Skeletal muscle satellite cell (primary cell): ENCODE measurements at regions not wholly inside any gene's neighbourhood (a gene's known extent, or its start where the extent isn't known, plus 50 kb on each side); places are given as distances from the start of the nearest gene placed in this dataset.

Experiments used
- H3K27me3 ChIP-seq: 2 replicates; pipeline ENCODE4 v1.7.0; 2013; ENCODE audit warnings: low read length; ENCODE audit not compliant: control insufficient read depth, insufficient read depth
- H3K36me3 ChIP-seq: 2 replicates; pipeline ENCODE4 v1.7.0; 2013; ENCODE audit warnings: mild to moderate bottlenecking, control low read depth, low read length; ENCODE audit not compliant: insufficient read depth
- H3K4me1 ChIP-seq: 2 replicates; pipeline ENCODE4 v1.7.0; 2013; ENCODE audit warnings: low read length; ENCODE audit not compliant: control insufficient read depth, insufficient read depth
- H3K4me2 ChIP-seq: 2 replicates; pipeline ENCODE4 v1.7.0; 2013; ENCODE audit warnings: mild to moderate bottlenecking, low read length
- H3K4me3 ChIP-seq: 2 replicates; pipeline ENCODE4 v1.7.0; 2013; ENCODE audit warnings: low read length
- H3K9ac ChIP-seq: 2 replicates; pipeline ENCODE4 v1.7.0; 2013; ENCODE audit warnings: mild to moderate bottlenecking, low read depth, low read length, moderate library complexity
- H3K9me3 ChIP-seq: replicated peaks from 2 replicates; pipeline ENCODE4 v1.7.0; 2013; ENCODE audit warnings: mild to moderate bottlenecking, control low read depth, low read length

- no peak overlapping the region for H3K4me2 ChIP-seq
- H3K36me3 ChIP-seq = no peaks in the 10 kb centered on the region
- H3K4me1 ChIP-seq = peaks cover 32% of the 10 kb centered on the region
- H3K9ac ChIP-seq = no peak overlapping the region
- no peak overlapping the region for H3K4me3 ChIP-seq
- H3K27me3 ChIP-seq = no peaks in the 10 kb centered on the region
- H3K9me3 ChIP-seq = no peaks in the 10 kb centered on the region
Measured at GRCh38 chr3:27661797-27662196, 60.3 kb downstream of the EOMES start.

- no peaks in the 10 kb centered on the region for H3K9me3 ChIP-seq
- H3K27me3 ChIP-seq = no peaks in the 10 kb centered on the region
- no peaks in the 10 kb centered on the region for H3K36me3 ChIP-seq
- H3K9ac ChIP-seq = no peak overlapping the region
- no peak overlapping the region for H3K4me3 ChIP-seq
- no peak overlapping the region for H3K4me2 ChIP-seq
- peaks cover 25% of the 10 kb centered on the region for H3K4me1 ChIP-seq
Measured at GRCh38 chr3:27659279-27660021, 62.7 kb downstream of the EOMES start.

GRCh38 chr3:27658741-27659140 lies 63.4 kb downstream of the EOMES start:
- Histone ChIP-seq H3K27me3 (no peaks in the 10 kb centered on the region), H3K4me3 (no peak overlapping the region), H3K4me2 (no peak overlapping the region), H3K36me3 (no peaks in the 10 kb centered on the region), H3K9ac (no peak overlapping the region), H3K9me3 (no peaks in the 10 kb centered on the region), H3K4me1 (peaks cover 25% of the 10 kb centered on the region)

DNA sequence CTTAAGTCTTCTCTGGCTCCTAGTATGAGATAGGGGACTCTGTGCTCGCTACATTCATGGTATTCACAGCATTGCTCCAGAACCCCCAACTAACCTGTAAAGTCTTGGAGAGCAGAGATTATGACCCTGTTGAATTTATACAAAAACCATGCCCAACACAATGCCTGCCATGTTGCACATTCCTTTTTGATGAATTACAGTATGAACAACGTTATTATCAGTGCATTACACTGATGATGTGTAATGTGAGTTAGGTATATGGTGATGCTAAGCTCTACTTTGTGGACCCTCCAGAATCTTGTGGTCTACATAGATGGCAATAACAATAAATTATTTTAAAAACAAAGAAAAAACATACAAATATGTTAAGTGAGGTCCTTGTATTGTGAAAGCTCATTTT lies 64.3 kb downstream of the EOMES start:
- Histone ChIP-seq H3K4me2 (no peak overlapping the region), H3K27me3 (no peaks in the 10 kb centered on the region), H3K9ac (no peak overlapping the region), H3K4me3 (no peak overlapping the region), H3K9me3 (no peaks in the 10 kb centered on the region), H3K4me1 (peaks cover 25% of the 10 kb centered on the region), H3K36me3 (no peaks in the 10 kb centered on the region)

GRCh38 chr3:27657404-27657803 lies 64.7 kb downstream of the EOMES start:
- no peak overlapping the region for H3K4me2 ChIP-seq
- no peak overlapping the region for H3K9ac ChIP-seq
- no peaks in the 10 kb centered on the region for H3K27me3 ChIP-seq
- peaks cover 25% of the 10 kb centered on the region for H3K4me1 ChIP-seq
- H3K36me3 ChIP-seq = no peaks in the 10 kb centered on the region
- H3K9me3 ChIP-seq = no peaks in the 10 kb centered on the region
- no peak overlapping the region for H3K4me3 ChIP-seq

GRCh38 chr3:27656790-27657189 lies 65.3 kb downstream of the EOMES start:
- Histone ChIP-seq H3K4me2 (no peak overlapping the region), H3K9ac (no peak overlapping the region), H3K9me3 (no peaks in the 10 kb centered on the region), H3K4me3 (no peak overlapping the region), H3K36me3 (no peaks in the 10 kb centered on the region), H3K4me1 (peaks cover 25% of the 10 kb centered on the region), H3K27me3 (no peaks in the 10 kb centered on the region)

- H3K4me1 ChIP-seq = peaks cover 25% of the 10 kb centered on the region
- no peak overlapping the region for H3K9ac ChIP-seq
- H3K9me3 ChIP-seq = no peaks in the 10 kb centered on the region
- H3K36me3 ChIP-seq = no peaks in the 10 kb centered on the region
- H3K27me3 ChIP-seq = no peaks in the 10 kb centered on the region
- H3K4me2 ChIP-seq = no peak overlapping the region
- no peak overlapping the region for H3K4me3 ChIP-seq
Measured at GRCh38 chr3:27655547-27655946, 66.6 kb downstream of the EOMES start.

- no peaks in the 10 kb centered on the region for H3K36me3 ChIP-seq
- H3K4me3 ChIP-seq = no peak overlapping the region
- no peaks in the 10 kb centered on the region for H3K9me3 ChIP-seq
- H3K27me3 ChIP-seq = no peaks in the 10 kb centered on the region
- no peak overlapping the region for H3K9ac ChIP-seq
- H3K4me2 ChIP-seq = no peak overlapping the region
- H3K4me1 ChIP-seq = peaks cover 19% of the 10 kb centered on the region
Measured at GRCh38 chr3:27653803-27654558, 68.1 kb downstream of the EOMES start.

- H3K9ac ChIP-seq = no peak overlapping the region
- no peaks in the 10 kb centered on the region for H3K27me3 ChIP-seq
- no peak overlapping the region for H3K4me3 ChIP-seq
- H3K4me2 ChIP-seq = no peak overlapping the region
- H3K4me1 ChIP-seq = no peaks in the 10 kb centered on the region
- H3K36me3 ChIP-seq = no peaks in the 10 kb centered on the region
- H3K9me3 ChIP-seq = no peaks in the 10 kb centered on the region
Measured at GRCh38 chr3:27649277-27649676, 72.8 kb downstream of the EOMES start.

DNA sequence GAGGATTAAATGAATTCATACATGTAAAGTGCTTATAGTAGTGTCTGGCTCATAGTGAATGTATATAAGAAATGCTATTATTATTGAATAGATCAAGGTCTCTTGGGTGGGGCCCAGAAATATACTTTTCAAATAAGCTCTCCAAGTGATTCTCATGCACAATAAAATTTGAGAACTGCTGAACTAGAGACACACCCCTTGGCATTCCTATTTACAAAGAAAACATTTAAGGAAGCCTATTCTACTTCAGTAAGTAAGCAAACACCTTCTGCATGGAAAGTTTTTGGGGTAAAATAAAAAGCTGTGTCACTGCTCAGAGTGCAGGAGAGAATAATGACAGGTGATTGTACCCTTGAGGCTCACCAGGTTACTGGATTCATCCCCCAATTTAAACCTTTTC lies 75.2 kb downstream of the EOMES start:
- H3K36me3 ChIP-seq = no peaks in the 10 kb centered on the region
- no peak overlapping the region for H3K9ac ChIP-seq
- H3K27me3 ChIP-seq = no peaks in the 10 kb centered on the region
- peaks cover 18% of the 10 kb centered on the region for H3K4me1 ChIP-seq
- H3K4me3 ChIP-seq = no peak overlapping the region
- H3K9me3 ChIP-seq = no peaks in the 10 kb centered on the region
- H3K4me2 ChIP-seq = no peak overlapping the region

DNA sequence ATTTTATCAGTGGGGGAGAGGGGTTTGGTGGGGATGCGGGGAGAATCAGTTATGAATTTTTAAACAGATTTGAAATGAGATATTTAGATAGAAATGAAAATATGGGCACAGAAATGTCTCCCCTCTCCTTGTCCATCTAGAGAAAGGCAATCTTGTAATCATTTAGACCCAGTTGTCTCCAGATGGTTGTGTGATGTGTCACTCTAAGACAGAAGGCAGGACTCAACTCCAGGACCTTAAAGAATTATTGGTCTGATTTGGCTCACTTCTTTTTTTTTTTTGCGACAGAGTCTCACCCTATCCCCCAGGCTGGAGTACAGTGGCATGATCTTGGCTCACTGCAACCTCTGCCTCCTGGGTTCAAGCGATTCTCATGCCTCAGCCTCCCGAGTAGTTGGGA lies 77.2 kb downstream of the EOMES start:
- Histone ChIP-seq H3K4me1 (peaks cover 19% of the 10 kb centered on the region), H3K9ac (no peak overlapping the region), H3K9me3 (no peaks in the 10 kb centered on the region), H3K27me3 (no peaks in the 10 kb centered on the region), H3K4me3 (no peak overlapping the region), H3K4me2 (no peak overlapping the region), H3K36me3 (no peaks in the 10 kb centered on the region)

DNA sequence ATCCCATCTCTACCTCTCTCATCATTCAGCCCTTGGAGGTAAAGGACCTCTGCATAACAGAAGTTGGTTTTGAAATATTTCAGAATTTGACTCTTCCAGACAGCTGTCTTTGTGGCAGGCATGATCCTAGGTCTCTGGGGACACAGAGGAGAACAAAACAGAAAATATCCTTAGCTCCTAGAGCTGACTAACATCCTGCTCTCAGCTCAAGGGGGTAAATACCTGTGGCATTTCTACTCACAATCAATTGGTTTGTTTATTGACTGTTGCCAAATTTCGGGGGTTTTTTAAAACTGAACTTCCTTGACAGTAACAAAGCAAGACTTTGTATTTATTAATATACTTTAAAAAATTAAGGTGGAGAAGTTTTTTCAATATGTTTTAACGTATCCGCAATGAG lies 78.8 kb downstream of the EOMES start:
- H3K27me3 ChIP-seq = no peaks in the 10 kb centered on the region
- no peaks in the 10 kb centered on the region for H3K36me3 ChIP-seq
- peak overlapping the region; percentile 13 for H3K4me3 ChIP-seq
- H3K4me2 ChIP-seq = peak overlapping the region; percentile 53
- H3K9me3 ChIP-seq = no peaks in the 10 kb centered on the region
- H3K9ac ChIP-seq = peak overlapping the region; percentile 52
- H3K4me1 ChIP-seq = peaks cover 19% of the 10 kb centered on the region
